GM12878 (cell line): ENCODE measurements at regions not wholly inside any gene's neighbourhood (a gene's known extent, or its start where the extent isn't known, plus 50 kb on each side); places are given as distances from the start of the nearest gene placed in this dataset.

Experiments used
- ATAC-seq: fragments of 200-7000 bp; cut with Tn5 transposase; 3 replicates; pipeline ENCODE4 v1.9.1; 2020; ENCODE audit warnings: mild to moderate bottlenecking, moderate library complexity
- BruUV-seq: library from RNA; stranded (reverse); fragments of 400-500 nt; replicated peaks from 2 replicates; lab custom pipeline; 2021; lab: Mats Ljungman, UMichigan
- CTCF ChIA-PET: fragments of 300-600 bp; sonication (Branson Sonifier 250); formaldehyde crosslinking; extraction: SDS; loops from one replicate; lab custom pipeline; 2021; ENCODE audit warnings: inconsistent platforms; lab: Yijun Ruan, JAX
- POLR2A ChIA-PET: fragments of 350-600 bp; formaldehyde crosslinking; extraction: SDS; loops from one replicate; lab custom pipeline; 2021; ENCODE audit warnings: inconsistent platforms; lab: Charles Lee
- RAD21 ChIA-PET: fragments of 300-600 bp; sonication (Branson Sonifier 250); formaldehyde crosslinking; loops from one replicate; lab custom pipeline; 2023; ENCODE audit warnings: antibody characterized with exemption; ENCODE audit not compliant: unreplicated experiment; lab: Charles Lee
- SMC1A ChIA-PET: fragments of 300-600 bp; sonication (Branson Sonifier 250); formaldehyde crosslinking; loops from one replicate; lab custom pipeline; 2023; ENCODE audit not compliant: unreplicated experiment, uncharacterized antibody; lab: Charles Lee
- DNase-seq: peaks from one replicate; pipeline ENCODE4 v3.0.0-alpha.2; 2011; ENCODE audit warnings: low read depth, low spot score
- FAIRE-seq: peaks from 3 replicates; lab custom pipeline; 2011; peaks lifted over from hg19 to GRCh38; lab: Jason Lieb, UNC
- H2AFZ ChIP-seq: 2 replicates; pipeline ENCODE4 v1.6.0; 2011; ENCODE audit warnings: low read depth, low read length, control low read depth; ENCODE audit not compliant: control insufficient read depth
- H3K27ac ChIP-seq: 2 replicates; pipeline ENCODE4 v1.5.1; 2011; ENCODE audit warnings: control low read depth; ENCODE audit not compliant: control insufficient read depth, insufficient read depth
- H3K27me3 ChIP-seq, 2 experiments: replicated peaks in 1 of 2; 2 replicates each; pipeline versions ENCODE4 v1.6.0 to v1.6.1; 2011; ENCODE audit warnings: low read length in 1 of 2; ENCODE audit not compliant: control insufficient read depth in 2 of 2, insufficient read depth in 2 of 2
- H3K36me3 ChIP-seq, 2 experiments: 2 replicates each; pipeline ENCODE4 v1.5.1; 2011; ENCODE audit warnings: low read length in 1 of 2; ENCODE audit not compliant: control insufficient read depth in 2 of 2, insufficient read depth in 2 of 2
- H3K4me1 ChIP-seq: 2 replicates; pipeline ENCODE4 v1.6.1; 2011; ENCODE audit warnings: mild to moderate bottlenecking, low read length, moderate library complexity, mixed read lengths; ENCODE audit not compliant: control insufficient read depth, insufficient read depth
- H3K4me2 ChIP-seq: 2 replicates; pipeline ENCODE4 v1.6.0; 2011; ENCODE audit warnings: control low read depth; ENCODE audit not compliant: control insufficient read depth, insufficient read depth
- H3K4me3 ChIP-seq: fragments of 200-600 bp; sonication (generic); 2 replicates; pipeline ENCODE4 v1.5.1; 2016
- H3K79me2 ChIP-seq: 2 replicates; pipeline ENCODE4 v1.6.0; 2011; ENCODE audit warnings: low read length; ENCODE audit not compliant: control insufficient read depth, insufficient read depth
- H3K9ac ChIP-seq: 2 replicates; pipeline ENCODE4 v1.8.0; 2011; ENCODE audit warnings: low read length, control low read depth, mixed read lengths; ENCODE audit not compliant: control insufficient read depth, insufficient read depth
- H3K9me3 ChIP-seq: replicated peaks from 3 replicates; pipeline ENCODE4 v1.5.1; 2011; ENCODE audit warnings: mild to moderate bottlenecking, low read length; ENCODE audit not compliant: control insufficient read depth, insufficient read depth
- H4K20me1 ChIP-seq: 2 replicates; pipeline ENCODE4 v1.6.0; 2011; ENCODE audit not compliant: control insufficient read depth, insufficient read depth
- EGR1 ChIP-seq, 2 experiments: IDR thresholded peaks; 1 replicate in 1 of 2; 2 replicates in 1 of 2; pipeline ENCODE4 v1.6.1; 2011 to 2012; ENCODE audit warnings: low read depth in 2 of 2, low read length in 2 of 2, borderline replicate concordance in 1 of 2, mild to moderate bottlenecking in 1 of 2, moderate library complexity in 1 of 2
- FOS ChIP-seq: IDR thresholded peaks from 3 replicates; pipeline ENCODE4 v1.6.1; 2011; ENCODE audit warnings: borderline replicate concordance; ENCODE audit not compliant: insufficient read length; ENCODE audit errors: extremely low read depth
- HDGF ChIP-seq: fragments of 450-650 bp; IDR thresholded peaks from 2 replicates; pipeline ENCODE4 v1.6.1; 2016; ENCODE audit warnings: antibody characterized with exemption
- PML ChIP-seq: IDR thresholded peaks from 2 replicates; pipeline ENCODE4 v1.6.1; 2012; ENCODE audit warnings: low read length, inconsistent platforms
- POU2F2 ChIP-seq: IDR thresholded peaks from 3 replicates; pipeline ENCODE4 v1.6.1; 2011; ENCODE audit warnings: low read depth, mild to moderate bottlenecking, low read length, borderline replicate concordance
- RFX5 ChIP-seq: IDR thresholded peaks from 2 replicates; pipeline ENCODE4 v1.6.1; 2011; ENCODE audit warnings: low read depth, low read length, improper control_type of control experiment
- ZZZ3 ChIP-seq: IDR thresholded peaks from 2 replicates; pipeline ENCODE4 v1.6.1; 2011; ENCODE audit warnings: low read depth; ENCODE audit not compliant: control insufficient read depth, insufficient read length
- WGBS: methylation state at CpG from one replicate; pipeline ENCODE4 v1.1.6; 2016; ENCODE audit warnings: low lambda C conversion rate; ENCODE audit not compliant: insufficient replicate concordance, insufficient coverage; ENCODE audit errors: missing lambda C conversion rate; 5-methylcytosine and 5-hydroxymethylcytosine counted together
- in situ Hi-C: fragments of 300-500 bp; cut with MboI; formaldehyde crosslinking; loops from 9 replicates; pipeline ENCODE4 v1.14.3; 2018; ENCODE audit warnings: mixed read lengths
- intact Hi-C: fragments of 100-400 bp; cut with micrococcal nuclease; formaldehyde crosslinking; loops from one replicate; pipeline ENCODE4 v1.14.2; 2022; ENCODE audit not compliant: unreplicated experiment
- TF ChIP-seq, protein P1 (sequence below): IDR thresholded peaks from 2 replicates; pipeline ENCODE4 v1.6.1; 2012; ENCODE audit warnings: improper control_type of control experiment, low read depth, low read length; ENCODE audit not compliant: insufficient replicate concordance
- TF ChIP-seq, protein P2 (sequence below): IDR thresholded peaks from 2 replicates; pipeline ENCODE4 v1.6.1; 2012; ENCODE audit warnings: low read length, inconsistent platforms
- TF ChIP-seq, protein P3 (sequence below): fragments of 450-650 bp; formaldehyde crosslinking; IDR thresholded peaks from 2 replicates; pipeline ENCODE4 v1.4.0; 2022; ENCODE audit warnings: mild to moderate bottlenecking, moderate library complexity
- TF ChIP-seq, protein P4 (sequence below): fragments of 150-350 bp; IDR thresholded peaks from 2 replicates; pipeline ENCODE4 v1.6.1; 2014; ENCODE audit warnings: mild to moderate bottlenecking, low read depth, low read length

DNA sequence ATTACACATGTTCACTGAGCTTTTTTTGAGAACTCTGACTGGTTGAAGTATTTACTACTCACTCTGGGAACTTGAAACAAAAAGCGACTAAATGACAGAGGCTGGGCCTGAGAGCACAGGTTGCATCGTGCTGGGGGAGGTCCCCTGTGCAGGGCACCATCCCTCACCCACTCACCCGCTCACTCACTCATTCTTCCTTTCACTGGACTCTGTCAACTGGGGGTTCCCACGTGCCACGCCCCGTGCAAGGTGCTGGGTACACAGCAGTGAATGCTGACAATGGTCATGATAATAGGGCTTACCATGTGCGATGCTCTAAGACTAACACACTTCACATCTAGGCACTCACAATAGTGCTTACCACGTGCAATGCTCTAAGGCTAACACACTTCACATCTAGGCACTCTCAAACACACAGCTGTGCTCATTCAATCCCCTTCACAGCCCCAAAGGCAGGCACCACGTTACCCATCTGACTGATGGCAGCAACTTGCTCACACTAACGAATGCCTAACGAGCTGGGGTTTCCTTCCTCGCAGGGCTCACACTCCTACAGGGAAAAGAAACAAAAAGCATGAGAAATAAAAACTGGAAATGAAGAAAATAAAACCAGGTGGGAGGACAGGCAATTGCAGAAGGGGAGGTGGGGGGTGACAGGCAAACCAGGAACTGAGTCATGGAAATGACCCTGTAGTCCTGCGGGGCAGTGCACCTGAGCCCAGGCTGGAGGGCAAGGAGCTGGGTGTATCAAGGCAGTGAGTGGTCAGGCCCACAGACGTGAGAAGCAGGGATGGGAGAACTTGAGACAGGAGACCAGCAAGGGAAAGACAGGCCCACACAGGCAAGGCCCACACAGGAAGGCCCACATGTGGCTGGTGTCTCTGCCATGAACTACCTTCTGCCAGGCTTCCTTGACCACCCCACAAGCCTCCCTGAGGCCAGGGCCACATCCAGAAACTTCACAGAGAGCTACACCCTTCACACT, 147.0 kb upstream of the FAM20C start:
- DNase-seq (no peak), ATAC-seq (no peak), FAIRE-seq (no peak)
- Histone ChIP-seq H3K4me2 (no peak overlapping the region), H3K27ac (no peak overlapping the region), H3K79me2 (no peaks in the 10 kb centered on the region), H3K4me1 (no peaks in the 10 kb centered on the region), H3K9ac (no peak overlapping the region), H2AFZ (no peak overlapping the region), H3K4me3 (no peak overlapping the region), H3K27me3 (no peaks in the 10 kb centered on the region), H3K36me3 (no peaks in the 10 kb centered on the region), H4K20me1 (no peaks in the 10 kb centered on the region), H3K9me3 (no peaks in the 10 kb centered on the region)
- BruUV-seq, result no TSS peak
- POLR2A ChIA-PET, result no interaction called here
- 15% methylated on average over 14 of the region's 14 CpGs for WGBS
- SMC1A ChIA-PET, result no interaction called here
- CTCF ChIA-PET, result no interaction called here
- in situ Hi-C loops (no loop called here), intact Hi-C loops (no loop called here)
- RAD21 ChIA-PET, result no interaction called here
- no peak for TF ChIP-seq ZZZ3
- TF ChIP-seq EGR1 (IDR thresholded peaks at IDR 0.05; ENCODE audit: borderline replicate concordance in 1 of 2, low read depth in 2 of 2, low read length in 2 of 2), result no peak
- no peak for TF ChIP-seq POU2F2
- no peak for TF ChIP-seq RFX5
- TF ChIP-seq, protein P1, sequence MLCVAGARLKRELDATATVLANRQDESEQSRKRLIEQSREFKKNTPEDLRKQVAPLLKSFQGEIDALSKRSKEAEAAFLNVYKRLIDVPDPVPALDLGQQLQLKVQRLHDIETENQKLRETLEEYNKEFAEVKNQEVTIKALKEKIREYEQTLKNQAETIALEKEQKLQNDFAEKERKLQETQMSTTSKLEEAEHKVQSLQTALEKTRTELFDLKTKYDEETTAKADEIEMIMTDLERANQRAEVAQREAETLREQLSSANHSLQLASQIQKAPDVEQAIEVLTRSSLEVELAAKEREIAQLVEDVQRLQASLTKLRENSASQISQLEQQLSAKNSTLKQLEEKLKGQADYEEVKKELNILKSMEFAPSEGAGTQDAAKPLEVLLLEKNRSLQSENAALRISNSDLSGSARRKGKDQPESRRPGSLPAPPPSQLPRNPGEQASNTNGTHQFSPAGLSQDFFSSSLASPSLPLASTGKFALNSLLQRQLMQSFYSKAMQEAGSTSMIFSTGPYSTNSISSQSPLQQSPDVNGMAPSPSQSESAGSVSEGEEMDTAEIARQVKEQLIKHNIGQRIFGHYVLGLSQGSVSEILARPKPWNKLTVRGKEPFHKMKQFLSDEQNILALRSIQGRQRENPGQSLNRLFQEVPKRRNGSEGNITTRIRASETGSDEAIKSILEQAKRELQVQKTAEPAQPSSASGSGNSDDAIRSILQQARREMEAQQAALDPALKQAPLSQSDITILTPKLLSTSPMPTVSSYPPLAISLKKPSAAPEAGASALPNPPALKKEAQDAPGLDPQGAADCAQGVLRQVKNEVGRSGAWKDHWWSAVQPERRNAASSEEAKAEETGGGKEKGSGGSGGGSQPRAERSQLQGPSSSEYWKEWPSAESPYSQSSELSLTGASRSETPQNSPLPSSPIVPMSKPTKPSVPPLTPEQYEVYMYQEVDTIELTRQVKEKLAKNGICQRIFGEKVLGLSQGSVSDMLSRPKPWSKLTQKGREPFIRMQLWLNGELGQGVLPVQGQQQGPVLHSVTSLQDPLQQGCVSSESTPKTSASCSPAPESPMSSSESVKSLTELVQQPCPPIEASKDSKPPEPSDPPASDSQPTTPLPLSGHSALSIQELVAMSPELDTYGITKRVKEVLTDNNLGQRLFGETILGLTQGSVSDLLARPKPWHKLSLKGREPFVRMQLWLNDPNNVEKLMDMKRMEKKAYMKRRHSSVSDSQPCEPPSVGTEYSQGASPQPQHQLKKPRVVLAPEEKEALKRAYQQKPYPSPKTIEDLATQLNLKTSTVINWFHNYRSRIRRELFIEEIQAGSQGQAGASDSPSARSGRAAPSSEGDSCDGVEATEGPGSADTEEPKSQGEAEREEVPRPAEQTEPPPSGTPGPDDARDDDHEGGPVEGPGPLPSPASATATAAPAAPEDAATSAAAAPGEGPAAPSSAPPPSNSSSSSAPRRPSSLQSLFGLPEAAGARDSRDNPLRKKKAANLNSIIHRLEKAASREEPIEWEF, result no peak
- no peak for TF ChIP-seq HDGF
- no peak for TF ChIP-seq PML
- TF ChIP-seq, protein P2, sequence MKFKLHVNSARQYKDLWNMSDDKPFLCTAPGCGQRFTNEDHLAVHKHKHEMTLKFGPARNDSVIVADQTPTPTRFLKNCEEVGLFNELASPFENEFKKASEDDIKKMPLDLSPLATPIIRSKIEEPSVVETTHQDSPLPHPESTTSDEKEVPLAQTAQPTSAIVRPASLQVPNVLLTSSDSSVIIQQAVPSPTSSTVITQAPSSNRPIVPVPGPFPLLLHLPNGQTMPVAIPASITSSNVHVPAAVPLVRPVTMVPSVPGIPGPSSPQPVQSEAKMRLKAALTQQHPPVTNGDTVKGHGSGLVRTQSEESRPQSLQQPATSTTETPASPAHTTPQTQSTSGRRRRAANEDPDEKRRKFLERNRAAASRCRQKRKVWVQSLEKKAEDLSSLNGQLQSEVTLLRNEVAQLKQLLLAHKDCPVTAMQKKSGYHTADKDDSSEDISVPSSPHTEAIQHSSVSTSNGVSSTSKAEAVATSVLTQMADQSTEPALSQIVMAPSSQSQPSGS, result no peak
- TF ChIP-seq, protein P3, sequence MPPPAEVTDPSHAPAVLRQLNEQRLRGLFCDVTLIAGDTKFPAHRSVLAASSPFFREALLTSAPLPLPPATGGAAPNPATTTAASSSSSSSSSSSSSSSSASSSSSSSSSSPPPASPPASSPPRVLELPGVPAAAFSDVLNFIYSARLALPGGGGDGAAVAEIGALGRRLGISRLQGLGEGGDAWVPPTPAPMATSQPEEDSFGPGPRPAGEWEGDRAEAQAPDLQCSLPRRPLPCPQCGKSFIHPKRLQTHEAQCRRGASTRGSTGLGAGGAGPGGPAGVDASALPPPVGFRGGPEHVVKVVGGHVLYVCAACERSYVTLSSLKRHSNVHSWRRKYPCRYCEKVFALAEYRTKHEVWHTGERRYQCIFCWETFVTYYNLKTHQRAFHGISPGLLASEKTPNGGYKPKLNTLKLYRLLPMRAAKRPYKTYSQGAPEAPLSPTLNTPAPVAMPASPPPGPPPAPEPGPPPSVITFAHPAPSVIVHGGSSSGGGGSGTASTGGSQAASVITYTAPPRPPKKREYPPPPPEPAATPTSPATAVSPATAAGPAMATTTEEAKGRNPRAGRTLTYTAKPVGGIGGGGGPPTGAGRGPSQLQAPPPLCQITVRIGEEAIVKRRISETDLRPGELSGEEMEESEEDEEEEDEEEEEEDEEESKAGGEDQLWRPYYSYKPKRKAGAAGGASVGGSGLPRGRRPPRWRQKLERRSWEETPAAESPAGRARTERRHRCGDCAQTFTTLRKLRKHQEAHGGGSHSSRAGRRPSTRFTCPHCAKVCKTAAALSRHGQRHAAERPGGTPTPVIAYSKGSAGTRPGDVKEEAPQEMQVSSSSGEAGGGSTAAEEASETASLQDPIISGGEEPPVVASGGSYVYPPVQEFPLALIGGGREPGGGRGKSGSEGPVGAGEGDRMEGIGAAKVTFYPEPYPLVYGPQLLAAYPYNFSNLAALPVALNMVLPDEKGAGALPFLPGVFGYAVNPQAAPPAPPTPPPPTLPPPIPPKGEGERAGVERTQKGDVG (CRISPR knock-in tag), result no peak
- TF ChIP-seq, protein P4, sequence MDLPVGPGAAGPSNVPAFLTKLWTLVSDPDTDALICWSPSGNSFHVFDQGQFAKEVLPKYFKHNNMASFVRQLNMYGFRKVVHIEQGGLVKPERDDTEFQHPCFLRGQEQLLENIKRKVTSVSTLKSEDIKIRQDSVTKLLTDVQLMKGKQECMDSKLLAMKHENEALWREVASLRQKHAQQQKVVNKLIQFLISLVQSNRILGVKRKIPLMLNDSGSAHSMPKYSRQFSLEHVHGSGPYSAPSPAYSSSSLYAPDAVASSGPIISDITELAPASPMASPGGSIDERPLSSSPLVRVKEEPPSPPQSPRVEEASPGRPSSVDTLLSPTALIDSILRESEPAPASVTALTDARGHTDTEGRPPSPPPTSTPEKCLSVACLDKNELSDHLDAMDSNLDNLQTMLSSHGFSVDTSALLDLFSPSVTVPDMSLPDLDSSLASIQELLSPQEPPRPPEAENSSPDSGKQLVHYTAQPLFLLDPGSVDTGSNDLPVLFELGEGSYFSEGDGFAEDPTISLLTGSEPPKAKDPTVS, result no peak
- no peak for TF ChIP-seq FOS
